K562 (cell line): ENCODE measurements at regions not wholly inside any gene's neighbourhood (a gene's known extent, or its start where the extent isn't known, plus 50 kb on each side); places are given as distances from the start of the nearest gene placed in this dataset.

Source experiments
- ATAC-seq: fragments of 200-7000 bp; cut with Tn5 transposase; 3 replicates; pipeline ENCODE4 v1.9.1; 2020; ENCODE audit warnings: moderate library complexity
- BruUV-seq: library from RNA; stranded (reverse); fragments of 400-500 nt; replicated peaks from 2 replicates; lab custom pipeline; 2021; lab: Mats Ljungman, UMichigan
- CTCF ChIA-PET: fragments of 300-600 bp; formaldehyde crosslinking; extraction: SDS; loops from one replicate; lab custom pipeline; 2021; ENCODE audit warnings: low intra/inter-chr PET ratio; lab: Yijun Ruan, JAX
- POLR2A ChIA-PET: fragments of 300-600, 350-650 bp; sonication (Branson Sonifier 250); formaldehyde crosslinking; extraction: SDS; loops from one replicate; lab custom pipeline; 2021; ENCODE audit warnings: antibody characterized with exemption, inconsistent platforms; lab: Yijun Ruan, JAX
- DNase-seq, 4 experiments: peaks; one replicate each; pipeline versions ENCODE4 v3.0.0 to v3.0.0-alpha.2; 2011 to 2018; ENCODE audit warnings: low spot score in 3 of 4, mixed read lengths in 3 of 4; ENCODE audit errors: extremely low read depth in 1 of 4
- FAIRE-seq: peaks from 2 replicates; lab custom pipeline; 2011; peaks lifted over from hg19 to GRCh38; lab: Jason Lieb, UNC
- H2AFZ ChIP-seq: 2 replicates; pipeline ENCODE4 v1.6.0; 2011; ENCODE audit warnings: low read depth, low read length, control low read depth, inconsistent platforms
- H3K27ac ChIP-seq: fragments of 200-600 bp; 3 replicates; pipeline ENCODE4 v1.8.0; 2011; ENCODE audit warnings: low read depth, mild to moderate bottlenecking, control low read depth, inconsistent platforms, low read length, moderate library complexity, mixed read lengths; ENCODE audit errors: extremely low read depth
- H3K27me3 ChIP-seq, 2 experiments: fragments of 300-600 bp in 1 of 2; 2 replicates in 1 of 2; 3 replicates in 1 of 2; pipeline versions ENCODE4 v1.6.0 to v1.8.0; 2011; ENCODE audit warnings: inconsistent platforms in 2 of 2, low read length in 2 of 2, mild to moderate bottlenecking in 1 of 2, mixed read lengths in 1 of 2, moderate library complexity in 1 of 2; ENCODE audit not compliant: control insufficient read depth in 2 of 2, insufficient read depth in 2 of 2
- H3K36me3 ChIP-seq: fragments of 300-600 bp; 3 replicates; pipeline ENCODE4 v1.8.0; 2011; ENCODE audit warnings: mild to moderate bottlenecking, low read length, inconsistent platforms; ENCODE audit not compliant: control insufficient read depth, insufficient read depth
- H3K4me1 ChIP-seq, 2 experiments: fragments of 200-600 bp in 1 of 2; replicated peaks in 1 of 2; 2 replicates in 1 of 2; 3 replicates in 1 of 2; pipeline versions ENCODE4 v1.5.1 to v1.8.0; 2011; ENCODE audit warnings: inconsistent platforms in 2 of 2, low read length in 2 of 2, mild to moderate bottlenecking in 1 of 2, mixed read lengths in 1 of 2, moderate library complexity in 1 of 2; ENCODE audit not compliant: control insufficient read depth in 2 of 2, insufficient read depth in 2 of 2
- H3K4me2 ChIP-seq: 2 replicates; pipeline ENCODE4 v1.6.1; 2011; ENCODE audit warnings: low read length, control low read depth, inconsistent platforms, mixed read lengths; ENCODE audit not compliant: insufficient read depth
- H3K4me3 ChIP-seq: fragments of 200-600 bp; sonication (generic), shearing (Covaris generic); 2 replicates; pipeline ENCODE4 v1.5.1; 2016; ENCODE audit warnings: control low read depth, inconsistent platforms
- H3K79me2 ChIP-seq: fragments of 200-600 bp; 3 replicates; pipeline ENCODE4 v1.8.0; 2011; ENCODE audit warnings: low read length, inconsistent platforms; ENCODE audit not compliant: control insufficient read depth, insufficient read depth
- H3K9ac ChIP-seq, 2 experiments: 2 replicates each; pipeline versions ENCODE4 v1.6.0 to v1.6.1; 2011; ENCODE audit warnings: low read depth in 2 of 2, low read length in 2 of 2, control low read depth in 1 of 2, inconsistent platforms in 1 of 2, mild to moderate bottlenecking in 1 of 2, mixed read lengths in 1 of 2; ENCODE audit not compliant: insufficient read depth in 1 of 2
- H3K9me1 ChIP-seq: one replicate; pipeline ENCODE4 v1.6.0; 2011; ENCODE audit warnings: inconsistent platforms, mild to moderate bottlenecking, low read length, moderate library complexity; ENCODE audit not compliant: control insufficient read depth, insufficient read depth
- H3K9me3 ChIP-seq: replicated peaks from 2 replicates; pipeline ENCODE4 v1.5.1; 2011; ENCODE audit warnings: low read depth, low read length, inconsistent platforms; ENCODE audit not compliant: control insufficient read depth, insufficient read depth
- H4K20me1 ChIP-seq: replicated peaks from 2 replicates; pipeline ENCODE4 v1.6.1; 2011; ENCODE audit warnings: low read length, inconsistent platforms, mixed read lengths; ENCODE audit not compliant: control insufficient read depth, insufficient read depth
- C11orf30 ChIP-seq: fragments of 450-650 bp; IDR thresholded peaks from 2 replicates; pipeline ENCODE4 v1.6.1; 2016; ENCODE audit warnings: low read depth, mild to moderate bottlenecking
- EGR1 ChIP-seq: fragments of 450-650 bp; conservative IDR thresholded peaks from 2 replicates; pipeline ENCODE4 v1.6.1; 2017; ENCODE audit warnings: mild to moderate bottlenecking
- MAFG ChIP-seq: fragments of 450-650 bp; conservative IDR thresholded peaks from 2 replicates; pipeline ENCODE4 v1.6.1; 2016; ENCODE audit warnings: missing genetic modification characterization, missing compliant biosample characterization
- ZNF316 ChIP-seq: fragments of 450-650 bp; IDR thresholded peaks from 2 replicates; pipeline ENCODE4 v1.6.1; 2016
- WGBS: fragments of 100-300 bp; shearing (Covaris generic); methylation state at CpG from one replicate; pipeline ENCODE4 v1.1.6; 2016; ENCODE audit warnings: low coverage, mixed read lengths; ENCODE audit not compliant: insufficient coverage; ENCODE audit errors: missing lambda C conversion rate; 5-methylcytosine and 5-hydroxymethylcytosine counted together
- in situ Hi-C: fragments of 300-500 bp; cut with MboI; formaldehyde crosslinking; loops from 4 replicates; pipeline ENCODE4 v1.15.0; 2018; ENCODE audit warnings: inconsistent platforms, mixed read lengths
- intact Hi-C: fragments of 100-400 bp; cut with micrococcal nuclease; formaldehyde crosslinking; loops from 2 replicates; pipeline ENCODE4 v1.14.2; 2022
- TF ChIP-seq, protein P1 (sequence below): IDR thresholded peaks from 3 replicates; pipeline ENCODE4 v1.6.1; 2011; ENCODE audit warnings: borderline replicate concordance, mild to moderate bottlenecking, moderate library complexity; ENCODE audit not compliant: insufficient read length; ENCODE audit errors: extremely low read depth

DNA sequence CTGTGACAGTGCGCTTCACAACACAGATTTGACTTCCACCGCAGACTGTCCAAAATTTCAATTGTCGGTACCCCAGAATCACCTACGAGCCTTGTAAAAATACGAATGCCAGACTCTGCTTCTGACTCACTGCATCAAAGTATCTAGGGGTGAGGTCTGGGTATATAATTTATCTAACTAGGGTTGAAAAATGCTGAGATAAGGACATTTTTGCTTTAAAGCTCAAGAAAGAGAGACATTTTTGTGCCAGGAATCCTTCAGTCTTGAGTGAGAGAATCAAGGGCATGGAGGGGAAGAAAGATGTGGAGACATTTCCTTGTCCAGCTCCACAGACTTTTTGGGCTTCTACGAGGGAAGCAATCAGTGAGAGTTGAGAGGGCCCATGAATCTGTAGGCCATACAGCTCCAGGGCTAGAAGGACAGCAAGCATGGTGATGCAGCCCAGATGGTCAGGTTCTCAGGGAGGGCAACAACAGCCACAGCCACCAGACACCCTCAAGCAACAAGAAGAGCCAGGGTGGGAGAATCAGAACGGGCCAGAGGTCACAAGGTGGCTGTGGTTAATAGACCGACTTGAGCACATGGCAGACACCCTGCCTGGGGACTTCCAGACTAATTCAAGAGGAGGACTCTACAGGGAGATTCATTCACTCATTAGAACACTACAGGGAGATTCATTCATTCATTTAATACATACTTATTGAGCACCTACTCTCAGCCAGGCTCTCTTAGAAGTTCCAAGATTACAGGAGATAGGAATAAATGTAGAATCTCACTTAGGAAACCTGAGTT, 211.1 kb upstream of the PRDM1 start:
- Histone ChIP-seq H4K20me1 (no peaks in the 10 kb centered on the region), H3K27ac (no peak overlapping the region), H3K27me3 (peaks cover 4 to 17% of the 10 kb centered on the region in 2 experiments; a peak in 4 of 5 replicates), H3K9me1 (no peaks in the 10 kb centered on the region), H2AFZ (no peak overlapping the region), H3K4me1 (no peaks in the 10 kb centered on the region), H3K4me2 (no peak overlapping the region), H3K9ac (no peak overlapping the region), H3K79me2 (no peaks in the 10 kb centered on the region), H3K9me3 (no peaks in the 10 kb centered on the region), H3K36me3 (no peaks in the 10 kb centered on the region), H3K4me3 (no peak overlapping the region)
- ChIA-PET POLR2A (interaction anchor here (0.6 kb wide), 1 partner anchor 10 kb away, joined by 3 read pairs; no protein-coding TSS in a partner anchor), CTCF (no interaction called here)
- intact Hi-C loops (no loop called here), in situ Hi-C loops (no loop called here)
- ATAC-seq (no peak), FAIRE-seq (no peak), DNase-seq (no peak)
- WGBS, result 11% methylated on average over 8 of the region's 8 CpGs
- BruUV-seq, result no TSS peak
- TF ChIP-seq, protein P1, sequence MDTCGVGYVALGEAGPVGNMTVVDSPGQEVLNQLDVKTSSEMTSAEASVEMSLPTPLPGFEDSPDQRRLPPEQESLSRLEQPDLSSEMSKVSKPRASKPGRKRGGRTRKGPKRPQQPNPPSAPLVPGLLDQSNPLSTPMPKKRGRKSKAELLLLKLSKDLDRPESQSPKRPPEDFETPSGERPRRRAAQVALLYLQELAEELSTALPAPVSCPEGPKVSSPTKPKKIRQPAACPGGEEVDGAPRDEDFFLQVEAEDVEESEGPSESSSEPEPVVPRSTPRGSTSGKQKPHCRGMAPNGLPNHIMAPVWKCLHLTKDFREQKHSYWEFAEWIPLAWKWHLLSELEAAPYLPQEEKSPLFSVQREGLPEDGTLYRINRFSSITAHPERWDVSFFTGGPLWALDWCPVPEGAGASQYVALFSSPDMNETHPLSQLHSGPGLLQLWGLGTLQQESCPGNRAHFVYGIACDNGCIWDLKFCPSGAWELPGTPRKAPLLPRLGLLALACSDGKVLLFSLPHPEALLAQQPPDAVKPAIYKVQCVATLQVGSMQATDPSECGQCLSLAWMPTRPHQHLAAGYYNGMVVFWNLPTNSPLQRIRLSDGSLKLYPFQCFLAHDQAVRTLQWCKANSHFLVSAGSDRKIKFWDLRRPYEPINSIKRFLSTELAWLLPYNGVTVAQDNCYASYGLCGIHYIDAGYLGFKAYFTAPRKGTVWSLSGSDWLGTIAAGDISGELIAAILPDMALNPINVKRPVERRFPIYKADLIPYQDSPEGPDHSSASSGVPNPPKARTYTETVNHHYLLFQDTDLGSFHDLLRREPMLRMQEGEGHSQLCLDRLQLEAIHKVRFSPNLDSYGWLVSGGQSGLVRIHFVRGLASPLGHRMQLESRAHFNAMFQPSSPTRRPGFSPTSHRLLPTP, result no peak
- TF ChIP-seq ZNF316, result peak; percentile 24; the same call in 1 of the 2 replicates
- 0 out of 2 replicates have a peak, but pooled peaks have one; percentile 15 for TF ChIP-seq MAFG (tag)
- TF ChIP-seq C11orf30, result 0 out of 2 replicates have a peak, but pooled peaks have one; percentile 23
- no peak for TF ChIP-seq EGR1
